MCF 10A (cell line): ENCODE measurements at regions not wholly inside any gene's neighbourhood (a gene's known extent, or its start where the extent isn't known, plus 50 kb on each side); places are given as distances from the start of the nearest gene placed in this dataset.

Experiments
- BruUV-seq: library from RNA; stranded (reverse); fragments of 400-500 nt; replicated peaks from 2 replicates; lab custom pipeline; 2021; lab: Mats Ljungman, UMichigan
- CTCF ChIA-PET: fragments of 300-600 bp; sonication (Branson Sonifier 250); formaldehyde crosslinking; extraction: SDS; loops from one replicate; lab custom pipeline; 2021; ENCODE audit warnings: antibody characterized with exemption, inconsistent platforms; lab: Yijun Ruan, JAX
- POLR2A ChIA-PET: fragments of 300-600, 350-650 bp; sonication (Branson Sonifier 250); formaldehyde crosslinking; extraction: SDS; loops from one replicate; lab custom pipeline; 2020; ENCODE audit warnings: antibody characterized with exemption, inconsistent platforms; lab: Yijun Ruan, JAX
- DNase-seq: peaks from one replicate; pipeline ENCODE4 v3.0.0-alpha.2; 2018; ENCODE audit not compliant: unreplicated experiment
- H3K27ac Mint-ChIP-seq: one replicate; pipeline ENCODE4 v1.8.0; 2022; ENCODE audit warnings: mild to moderate bottlenecking, low read depth, mixed read lengths; ENCODE audit not compliant: unreplicated experiment
- H3K27me3 Mint-ChIP-seq: one replicate; pipeline ENCODE4 v1.8.0; 2022; ENCODE audit warnings: mixed read lengths; ENCODE audit not compliant: insufficient read depth, unreplicated experiment
- H3K36me3 Mint-ChIP-seq: one replicate; pipeline ENCODE4 v1.8.0; 2022; ENCODE audit warnings: mild to moderate bottlenecking, moderate library complexity, mixed read lengths; ENCODE audit not compliant: insufficient read depth, unreplicated experiment
- H3K4me1 Mint-ChIP-seq: one replicate; pipeline ENCODE4 v1.8.0; 2022; ENCODE audit warnings: mixed read lengths; ENCODE audit not compliant: insufficient read depth, unreplicated experiment
- H3K4me3 Mint-ChIP-seq: one replicate; pipeline ENCODE4 v1.8.0; 2022; ENCODE audit warnings: mild to moderate bottlenecking, moderate library complexity, mixed read lengths; ENCODE audit not compliant: unreplicated experiment
- H3K9me3 Mint-ChIP-seq: one replicate; pipeline ENCODE4 v1.8.0; 2022; ENCODE audit warnings: mixed read lengths; ENCODE audit not compliant: unreplicated experiment
- intact Hi-C: fragments of 100-400 bp; cut with micrococcal nuclease; formaldehyde crosslinking; loops from 2 replicates; pipeline ENCODE4 v1.14.1; 2022
- TF ChIP-seq, protein P1 (sequence below): fragments of 200-600 bp; IDR thresholded peaks from one replicate; pipeline ENCODE4 v1.8.0; 2022; ENCODE audit warnings: antibody characterized with exemption, mild to moderate bottlenecking; ENCODE audit not compliant: unreplicated experiment

DNA sequence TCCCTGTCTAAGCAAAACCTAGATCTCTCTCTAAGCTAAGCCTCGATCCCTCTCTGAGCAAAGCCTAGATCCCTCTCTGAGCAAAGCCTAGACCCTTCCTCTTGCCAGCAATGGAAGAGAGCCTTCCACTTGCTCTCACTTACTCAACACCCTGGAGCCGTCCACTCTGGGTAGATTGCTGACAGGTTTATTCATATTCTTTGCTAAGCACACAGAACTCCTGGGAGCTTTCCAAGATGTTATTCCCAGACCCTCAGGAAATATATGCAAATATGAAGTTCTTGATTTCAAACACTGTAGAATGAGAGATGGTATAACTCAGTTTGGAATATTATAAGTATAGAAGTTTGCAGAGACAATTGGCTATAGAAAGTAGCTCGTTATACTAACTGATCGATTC lies 503.8 kb upstream of the CELF2 start:
- Mint-ChIP-seq H3K9me3 (no peaks in the 10 kb centered on the region), H3K36me3 (no peaks in the 10 kb centered on the region), H3K4me1 (peaks cover 4% of the 10 kb centered on the region), H3K27ac (no peak overlapping the region), H3K4me3 (no peak overlapping the region), H3K27me3 (no peaks in the 10 kb centered on the region)
- ChIA-PET POLR2A (no interaction called here), CTCF (interaction anchor here (0.7 kb wide), 1 partner anchor 96 kb away, joined by 4 read pairs; no protein-coding TSS in a partner anchor)
- DNase-seq = no peak
- intact Hi-C loops = no loop called here
- BruUV-seq = no TSS peak
- TF ChIP-seq, protein P1, sequence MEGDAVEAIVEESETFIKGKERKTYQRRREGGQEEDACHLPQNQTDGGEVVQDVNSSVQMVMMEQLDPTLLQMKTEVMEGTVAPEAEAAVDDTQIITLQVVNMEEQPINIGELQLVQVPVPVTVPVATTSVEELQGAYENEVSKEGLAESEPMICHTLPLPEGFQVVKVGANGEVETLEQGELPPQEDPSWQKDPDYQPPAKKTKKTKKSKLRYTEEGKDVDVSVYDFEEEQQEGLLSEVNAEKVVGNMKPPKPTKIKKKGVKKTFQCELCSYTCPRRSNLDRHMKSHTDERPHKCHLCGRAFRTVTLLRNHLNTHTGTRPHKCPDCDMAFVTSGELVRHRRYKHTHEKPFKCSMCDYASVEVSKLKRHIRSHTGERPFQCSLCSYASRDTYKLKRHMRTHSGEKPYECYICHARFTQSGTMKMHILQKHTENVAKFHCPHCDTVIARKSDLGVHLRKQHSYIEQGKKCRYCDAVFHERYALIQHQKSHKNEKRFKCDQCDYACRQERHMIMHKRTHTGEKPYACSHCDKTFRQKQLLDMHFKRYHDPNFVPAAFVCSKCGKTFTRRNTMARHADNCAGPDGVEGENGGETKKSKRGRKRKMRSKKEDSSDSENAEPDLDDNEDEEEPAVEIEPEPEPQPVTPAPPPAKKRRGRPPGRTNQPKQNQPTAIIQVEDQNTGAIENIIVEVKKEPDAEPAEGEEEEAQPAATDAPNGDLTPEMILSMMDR = no peak

DNA sequence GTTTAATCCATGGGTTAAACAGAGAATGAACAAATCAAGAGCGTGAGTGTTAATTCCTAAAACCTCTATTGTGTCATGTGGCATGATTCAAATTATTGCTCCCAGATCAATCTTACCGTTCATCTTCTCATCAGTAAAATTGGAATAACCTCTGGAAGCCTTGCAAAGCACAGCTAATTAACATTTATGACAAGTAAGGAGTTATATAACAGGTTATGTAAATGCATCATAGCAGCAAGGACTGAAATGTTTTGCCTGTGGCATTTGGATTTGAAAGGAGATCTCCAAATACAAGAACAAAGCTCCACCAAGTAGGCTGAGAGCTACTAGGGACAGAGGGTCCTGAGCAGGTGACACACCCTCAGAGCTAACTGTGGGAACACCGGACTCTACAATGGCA lies 502.9 kb upstream of the CELF2 start:
- Mint-ChIP-seq H3K4me1 (peaks cover 4% of the 10 kb centered on the region), H3K36me3 (no peaks in the 10 kb centered on the region), H3K27me3 (no peaks in the 10 kb centered on the region), H3K27ac (no peak overlapping the region), H3K4me3 (no peak overlapping the region), H3K9me3 (no peaks in the 10 kb centered on the region)
- BruUV-seq = no TSS peak
- no peak for DNase-seq
- TF ChIP-seq, protein P1 = no peak
- intact Hi-C loops = no loop called here
- ChIA-PET POLR2A (no interaction called here), CTCF (interaction anchor here (0.6 kb wide), 1 partner anchor 150 kb away, joined by 3 read pairs; no protein-coding TSS in a partner anchor)

DNA sequence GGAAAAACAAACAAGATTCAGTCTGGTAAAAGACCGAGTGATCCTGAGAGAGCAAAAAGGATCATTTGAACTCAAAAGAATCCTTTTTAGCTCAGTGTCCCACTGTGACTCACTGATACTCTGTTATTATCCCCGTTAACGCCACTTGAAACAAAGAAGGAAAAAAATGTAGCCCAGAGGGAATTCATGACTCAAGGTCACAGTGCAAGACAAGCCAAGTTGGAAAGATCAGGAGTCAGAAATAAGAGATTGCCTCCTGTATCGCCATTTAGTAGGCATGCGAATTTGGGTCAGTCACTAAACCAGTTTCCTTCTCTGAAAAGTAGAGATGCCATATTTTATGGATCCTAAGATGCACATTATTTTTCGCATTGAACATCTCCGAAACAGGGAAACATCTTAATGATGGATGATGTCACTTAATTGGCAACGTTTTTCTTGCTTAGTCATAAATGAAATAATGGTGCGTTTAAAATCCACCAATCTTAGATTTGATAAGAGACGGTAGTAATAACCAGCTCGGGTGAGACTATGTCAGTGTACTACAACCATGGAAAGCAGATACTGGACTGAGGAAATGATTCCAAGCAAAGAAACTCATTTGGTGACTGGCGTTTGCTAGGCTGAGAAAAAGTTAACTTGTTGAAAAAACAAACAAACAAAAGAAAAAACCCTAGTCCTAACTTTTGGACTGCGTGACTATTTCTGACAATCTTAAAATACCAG lies 502.0 kb upstream of the CELF2 start:
- BruUV-seq = no TSS peak
- no peak overlapping the region for H3K27ac Mint-ChIP-seq
- no peaks in the 10 kb centered on the region for H3K27me3 Mint-ChIP-seq
- CTCF ChIA-PET = interaction anchor here (0.6 to 0.7 kb wide), 3 partner anchors 8 to 1783 kb away, joined by 3 read pairs; no protein-coding TSS in a partner anchor
- no peaks in the 10 kb centered on the region for H3K9me3 Mint-ChIP-seq
- H3K4me3 Mint-ChIP-seq = no peak overlapping the region
- peaks cover 9% of the 10 kb centered on the region for H3K4me1 Mint-ChIP-seq
- intact Hi-C loops = no loop called here
- POLR2A ChIA-PET = interaction anchor here (0.6 kb wide), 1 partner anchor 45 kb away, joined by 3 read pairs; no protein-coding TSS in a partner anchor
- peak; percentile 39 for DNase-seq
- H3K36me3 Mint-ChIP-seq = peaks cover 5% of the 10 kb centered on the region
- TF ChIP-seq, protein P1 = no peak

DNA sequence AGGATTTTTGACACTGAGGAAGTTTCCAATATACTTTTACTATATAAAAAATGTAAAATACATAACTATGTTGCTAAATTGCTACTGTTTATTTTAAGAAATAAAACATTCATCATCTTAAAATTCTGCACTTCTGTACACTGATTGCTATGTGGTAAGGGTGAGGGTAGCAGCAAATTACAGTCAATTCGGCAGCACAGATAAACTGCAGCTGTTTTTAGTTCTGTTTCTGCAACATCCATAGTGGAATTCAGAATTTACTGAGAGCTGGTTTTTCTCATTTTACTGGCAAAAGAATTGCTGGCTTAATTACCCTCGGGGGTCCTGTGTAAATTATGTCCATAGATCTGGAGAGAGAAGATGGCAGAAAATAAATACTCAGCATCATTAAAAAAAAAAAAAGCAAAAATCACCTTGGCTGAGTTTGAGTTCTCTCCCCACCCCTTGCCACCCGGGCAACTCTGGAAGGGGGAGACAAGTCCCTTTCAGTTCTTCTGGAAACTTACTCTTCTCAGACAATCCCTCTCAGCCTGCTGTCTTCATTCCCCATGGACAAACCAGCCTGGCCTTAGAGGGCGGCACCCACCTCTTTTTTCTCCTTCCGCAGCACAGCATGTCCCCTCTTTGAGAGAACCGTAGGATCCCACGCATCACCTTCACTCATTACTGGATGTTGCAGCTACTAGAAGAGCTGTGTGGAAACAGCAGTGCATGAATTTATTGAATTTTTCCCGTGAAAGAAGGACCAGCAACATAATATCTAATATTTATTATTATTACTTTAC lies 501.1 kb upstream of the CELF2 start:
- ChIA-PET CTCF (interaction anchor here (0.6 to 0.7 kb wide), 2 partner anchors 9 to 1783 kb away, joined by 3 read pairs; no protein-coding TSS in a partner anchor), POLR2A (no interaction called here)
- H3K4me3 Mint-ChIP-seq = no peak overlapping the region
- H3K27ac Mint-ChIP-seq = no peak overlapping the region
- peaks cover 12% of the 10 kb centered on the region for H3K4me1 Mint-ChIP-seq
- DNase-seq = no peak
- intact Hi-C loops = no loop called here
- no TSS peak for BruUV-seq
- peaks cover 5% of the 10 kb centered on the region for H3K36me3 Mint-ChIP-seq
- H3K27me3 Mint-ChIP-seq = no peaks in the 10 kb centered on the region
- TF ChIP-seq, protein P1 = no peak
- H3K9me3 Mint-ChIP-seq = no peaks in the 10 kb centered on the region
